ENCODE measurements at regions not wholly inside any gene's neighbourhood (a gene's known extent, or its start where the extent isn't known, plus 50 kb on each side); places are given as distances from the start of the nearest gene placed in this dataset.
"Not testable (repeated sequence)": the region's sequence is repeated elsewhere in the genome, so short reads cannot be mapped to it uniquely, and the experiment has no call there.

GRCh38 chr6:77322604-77323003 lies 140.7 kb downstream of the HTR1B start:
- DNase-seq: no peak

- no peak for DNase-seq
Measured at GRCh38 chr6:77318256-77318655, 145.0 kb downstream of the HTR1B start.

GRCh38 chr6:77313595-77313994 lies 149.7 kb downstream of the HTR1B start:
- DNase-seq: no peak

- DNase-seq: no peak
Measured at GRCh38 chr6:77299931-77300330, 163.4 kb downstream of the HTR1B start.

GRCh38 chr6:77298283-77298682 lies 165.0 kb downstream of the HTR1B start:
- no peak for DNase-seq

GRCh38 chr6:77292564-77293546 lies 170.4 kb downstream of the HTR1B start:
- DNase-seq: peak; percentile 52

GRCh38 chr6:77290798-77291197 lies 172.5 kb downstream of the HTR1B start:
- DNase-seq: no peak

GRCh38 chr6:77286541-77286940 lies 176.8 kb downstream of the HTR1B start:
- no peak for DNase-seq

- no peak for DNase-seq
Measured at GRCh38 chr6:77273929-77274328, 189.4 kb downstream of the HTR1B start.

GRCh38 chr6:77264970-77265369 lies 198.3 kb downstream of the HTR1B start:
- DNase-seq: no peak

- no peak for DNase-seq
Measured at GRCh38 chr6:77263003-77263402, 200.3 kb downstream of the HTR1B start.

GRCh38 chr6:77251801-77252200 lies 211.5 kb downstream of the HTR1B start:
- DNase-seq: not testable (repeated sequence)

GRCh38 chr6:77249560-77249959 lies 213.7 kb downstream of the HTR1B start:
- DNase-seq: no peak

GRCh38 chr6:77245026-77245425 lies 218.3 kb downstream of the HTR1B start:
- no peak for DNase-seq

GRCh38 chr6:77231438-77232305 lies 231.6 kb downstream of the HTR1B start:
- DNase-seq: no peak

- no peak for DNase-seq
Measured at GRCh38 chr6:77228279-77228678, 235.0 kb downstream of the HTR1B start.

- DNase-seq: no peak
Measured at GRCh38 chr6:77217896-77218295, 245.4 kb downstream of the HTR1B start.

GRCh38 chr6:77205936-77206335 lies 257.4 kb downstream of the HTR1B start:
- no peak for DNase-seq

- no peak for DNase-seq
Measured at GRCh38 chr6:77204555-77204954, 258.7 kb downstream of the HTR1B start.

GRCh38 chr6:77183447-77183846 lies 279.8 kb downstream of the HTR1B start:
- no peak for DNase-seq

GRCh38 chr6:77181749-77182148 lies 281.5 kb downstream of the HTR1B start:
- DNase-seq: no peak

GRCh38 chr6:77180326-77180725 lies 283.0 kb downstream of the HTR1B start:
- no peak for DNase-seq

GRCh38 chr6:77178821-77179220 lies 284.5 kb downstream of the HTR1B start:
- DNase-seq: no peak

- DNase-seq: no peak
Measured at GRCh38 chr6:77177470-77177869, 285.8 kb downstream of the HTR1B start.

All from islet precursor cell (in vitro differentiated cells).